Activated CD4-positive, alpha-beta T cell treated with anti-CD3 and anti-CD28 coated beads, Interleukin-2, amount 10 ng/mL, durations not matched to agents 7 days and 5 days (primary cell): ENCODE measurements at regions not wholly inside any gene's neighbourhood (a gene's known extent, or its start where the extent isn't known, plus 50 kb on each side); places are given as distances from the start of the nearest gene placed in this dataset.

Experiments used
- CTCF ChIA-PET: fragments of 350-600 bp; sonication (Branson Sonifier 250); formaldehyde crosslinking; loops from one replicate; lab custom pipeline; 2021; ENCODE audit warnings: antibody characterized with exemption; lab: Charles Lee
- POLR2A ChIA-PET: fragments of 350-600 bp; sonication (Branson Sonifier 250); formaldehyde crosslinking; loops from one replicate; lab custom pipeline; 2021; ENCODE audit warnings: antibody characterized with exemption; lab: Charles Lee
- DNase-seq: peaks from one replicate; pipeline ENCODE4 v3.0.0-alpha.2; 2020
- H3K27ac Mint-ChIP-seq: one replicate; pipeline ENCODE4 v1.8.0; 2021; ENCODE audit warnings: mild to moderate bottlenecking, moderate library complexity, mixed read lengths
- H3K27me3 Mint-ChIP-seq: one replicate; pipeline ENCODE4 v1.8.0; 2021; ENCODE audit warnings: mixed read lengths
- H3K36me3 Mint-ChIP-seq: one replicate; pipeline ENCODE4 v1.8.0; 2021; ENCODE audit warnings: low read depth, mixed read lengths
- H3K4me1 Mint-ChIP-seq: one replicate; pipeline ENCODE4 v1.8.0; 2021; ENCODE audit warnings: mixed read lengths
- H3K4me3 Mint-ChIP-seq: one replicate; pipeline ENCODE4 v1.8.0; 2021; ENCODE audit warnings: mild to moderate bottlenecking, moderate library complexity, mixed read lengths
- H3K9me3 Mint-ChIP-seq: one replicate; pipeline ENCODE4 v1.8.0; 2021; ENCODE audit warnings: mixed read lengths

DNA sequence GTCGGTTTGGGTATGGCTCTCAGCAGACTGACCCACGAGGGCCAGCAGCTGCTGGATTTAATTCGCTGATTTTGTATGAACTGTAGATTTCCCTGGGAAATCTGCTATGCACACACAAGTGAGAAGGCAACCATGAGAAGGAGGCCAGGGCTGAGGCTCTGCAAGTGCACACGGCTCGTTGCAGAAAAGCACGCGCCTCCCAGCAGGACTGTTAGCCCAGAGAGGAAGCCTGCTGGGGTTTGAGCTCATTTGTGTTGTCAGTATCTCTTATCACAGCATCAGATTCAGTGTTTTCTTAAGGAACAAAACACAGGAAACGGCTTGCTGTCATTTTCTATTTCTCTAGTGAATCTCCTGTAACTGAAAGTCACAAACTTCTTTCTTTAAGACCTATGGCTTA lies 296.2 kb upstream of the FAT1 start:
- Mint-ChIP-seq H3K27me3 (no peaks in the 10 kb centered on the region), H3K4me3 (no peak overlapping the region), H3K27ac (no peak overlapping the region), H3K4me1 (no peaks in the 10 kb centered on the region), H3K36me3 (no peaks in the 10 kb centered on the region), H3K9me3 (peaks cover 14% of the 10 kb centered on the region)
- CTCF ChIA-PET = no interaction called here
- no peak for DNase-seq
- POLR2A ChIA-PET = no interaction called here

GRCh38 chr4:187020676-187021075 lies 297.0 kb upstream of the FAT1 start:
- Mint-ChIP-seq H3K9me3 (peaks cover 14% of the 10 kb centered on the region), H3K4me1 (no peaks in the 10 kb centered on the region), H3K27ac (no peak overlapping the region), H3K4me3 (no peak overlapping the region), H3K36me3 (no peaks in the 10 kb centered on the region), H3K27me3 (no peaks in the 10 kb centered on the region)
- CTCF ChIA-PET = no interaction called here
- POLR2A ChIA-PET = no interaction called here
- no peak for DNase-seq

DNA sequence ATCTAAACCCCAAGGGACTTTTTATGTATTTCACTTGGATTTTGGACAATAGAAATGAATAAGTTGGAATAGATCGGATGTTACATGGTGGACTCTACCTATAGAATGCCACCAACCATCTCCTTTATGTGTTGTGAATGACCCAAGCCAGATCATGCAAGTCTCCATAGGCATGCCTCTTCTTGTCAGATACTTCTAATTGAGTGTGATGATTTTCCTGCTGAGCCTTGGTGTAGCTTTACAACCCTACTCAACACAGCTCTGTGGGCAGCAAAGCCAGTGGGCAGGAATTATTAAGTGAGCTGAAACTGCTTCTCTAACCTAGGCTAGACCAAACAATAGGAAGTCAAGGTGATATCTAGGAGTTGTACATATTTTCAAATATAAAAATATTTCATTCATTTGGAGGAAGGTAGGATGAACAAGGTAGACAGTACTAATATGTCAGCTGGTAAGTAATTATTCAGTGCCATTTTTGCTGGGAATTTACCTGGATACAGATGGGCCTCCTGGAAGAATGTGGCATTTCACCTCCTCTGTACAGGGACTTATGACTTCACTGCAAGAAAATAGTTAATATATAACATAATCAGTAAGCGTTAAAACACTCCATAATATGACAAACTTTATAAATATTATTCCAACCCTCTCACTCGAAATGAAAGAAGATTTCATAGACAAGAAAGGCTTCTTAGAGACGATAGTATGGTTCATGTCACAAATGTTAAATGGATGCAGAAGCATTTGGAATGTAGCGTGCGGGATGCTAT lies 298.0 kb upstream of the FAT1 start:
- no peaks in the 10 kb centered on the region for H3K4me1 Mint-ChIP-seq
- no peak overlapping the region for H3K4me3 Mint-ChIP-seq
- H3K36me3 Mint-ChIP-seq = no peaks in the 10 kb centered on the region
- ChIA-PET POLR2A (no interaction called here), CTCF (no interaction called here)
- no peak for DNase-seq
- no peak overlapping the region for H3K27ac Mint-ChIP-seq
- H3K9me3 Mint-ChIP-seq = peaks cover 19% of the 10 kb centered on the region
- no peaks in the 10 kb centered on the region for H3K27me3 Mint-ChIP-seq

- Mint-ChIP-seq H3K36me3 (no peaks in the 10 kb centered on the region), H3K4me3 (no peak overlapping the region)
- no peak for DNase-seq
Measured at GRCh38 chr4:187027272-187027671, 303.6 kb upstream of the FAT1 start.

DNA sequence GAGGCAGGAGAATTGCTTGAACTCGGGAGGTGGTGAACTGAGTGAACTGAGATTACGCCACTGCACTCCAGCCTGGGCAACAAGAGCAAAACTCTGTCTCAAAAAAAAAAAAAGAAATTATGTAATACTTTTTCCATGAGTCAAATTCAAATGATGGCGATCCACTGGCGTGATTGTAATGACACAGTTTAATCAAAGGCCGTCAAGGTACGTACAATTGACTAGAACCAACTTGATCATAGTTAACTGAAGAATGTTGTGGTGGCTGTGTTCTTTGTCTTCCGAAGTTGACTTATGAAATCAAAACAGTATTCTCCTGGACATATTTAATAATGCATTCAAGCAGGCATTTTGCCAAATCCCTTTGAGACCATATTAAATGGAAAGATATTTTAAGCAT lies 318.6 kb upstream of the FAT1 start:
- H3K27ac Mint-ChIP-seq = no peak overlapping the region
- no peak for DNase-seq
- no peak overlapping the region for H3K4me3 Mint-ChIP-seq
- no peaks in the 10 kb centered on the region for H3K36me3 Mint-ChIP-seq
- peaks cover 17% of the 10 kb centered on the region for H3K9me3 Mint-ChIP-seq
- H3K27me3 Mint-ChIP-seq = no peaks in the 10 kb centered on the region
- CTCF ChIA-PET = no interaction called here
- H3K4me1 Mint-ChIP-seq = no peaks in the 10 kb centered on the region
- POLR2A ChIA-PET = no interaction called here

More at GRCh38 chr4:187027272-187027671, 303.6 kb upstream of the FAT1 start:
- Mint-ChIP-seq H3K9me3 (peaks cover 22% of the 10 kb centered on the region), H3K27me3 (no peaks in the 10 kb centered on the region), H3K27ac (no peak overlapping the region), H3K4me1 (no peaks in the 10 kb centered on the region)
- CTCF ChIA-PET = no interaction called here
- POLR2A ChIA-PET = no interaction called here

GRCh38 chr4:187046471-187046870 lies 322.8 kb upstream of the FAT1 start:
- POLR2A ChIA-PET = no interaction called here
- H3K4me3 Mint-ChIP-seq = no peak overlapping the region
- no peaks in the 10 kb centered on the region for H3K27me3 Mint-ChIP-seq
- DNase-seq = no peak
- CTCF ChIA-PET = no interaction called here
- H3K27ac Mint-ChIP-seq = no peak overlapping the region
- peaks cover 7% of the 10 kb centered on the region for H3K9me3 Mint-ChIP-seq
- no peaks in the 10 kb centered on the region for H3K4me1 Mint-ChIP-seq
- no peaks in the 10 kb centered on the region for H3K36me3 Mint-ChIP-seq

DNA sequence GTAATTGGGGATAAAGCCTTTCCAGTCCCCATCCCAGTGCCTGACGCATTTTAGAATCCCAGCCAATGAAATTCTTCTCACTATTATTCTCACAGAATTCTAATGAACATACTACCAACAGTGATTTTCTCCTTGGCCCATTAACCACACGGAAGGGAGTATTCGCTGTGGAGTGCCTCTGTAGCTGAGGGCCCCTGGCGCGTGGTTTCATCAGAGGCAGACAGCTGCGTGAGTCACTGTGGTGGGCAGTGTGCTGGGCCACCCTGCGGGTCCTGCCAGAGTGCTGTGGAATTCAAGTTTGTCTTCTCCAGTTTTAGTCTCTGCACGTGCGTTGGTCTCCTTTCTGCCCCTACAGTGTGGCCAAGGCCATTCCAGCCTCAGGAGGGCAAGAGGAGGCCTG lies 335.4 kb upstream of the FAT1 start:
- DNase-seq = no peak
- Mint-ChIP-seq H3K4me1 (no peaks in the 10 kb centered on the region), H3K4me3 (no peak overlapping the region), H3K36me3 (no peaks in the 10 kb centered on the region), H3K27me3 (no peaks in the 10 kb centered on the region), H3K9me3 (peaks cover 12% of the 10 kb centered on the region), H3K27ac (no peak overlapping the region)
- CTCF ChIA-PET = no interaction called here
- POLR2A ChIA-PET = no interaction called here

DNA sequence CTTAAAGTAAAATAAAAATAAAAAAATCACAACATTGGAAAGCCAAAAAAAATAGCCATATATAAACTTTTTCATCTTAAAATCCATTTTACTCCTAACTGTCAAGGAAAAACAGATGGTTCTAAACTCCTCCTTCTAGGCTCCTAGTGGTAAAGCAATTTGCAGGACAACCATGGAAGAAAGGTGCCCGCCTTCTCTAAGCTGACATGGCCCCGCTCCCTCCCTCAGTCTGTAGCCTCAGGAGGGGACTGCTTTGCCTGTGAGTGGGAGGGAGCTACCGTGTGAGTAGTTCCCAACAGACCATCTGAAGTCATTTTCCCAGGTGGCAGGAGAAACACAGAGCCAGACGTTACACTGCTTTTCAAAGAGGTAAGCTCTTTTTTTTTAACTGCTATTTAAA lies 336.2 kb upstream of the FAT1 start:
- H3K4me1 Mint-ChIP-seq = no peaks in the 10 kb centered on the region
- no peaks in the 10 kb centered on the region for H3K36me3 Mint-ChIP-seq
- no peak overlapping the region for H3K4me3 Mint-ChIP-seq
- no peak overlapping the region for H3K27ac Mint-ChIP-seq
- H3K27me3 Mint-ChIP-seq = no peaks in the 10 kb centered on the region
- peaks cover 12% of the 10 kb centered on the region for H3K9me3 Mint-ChIP-seq
- no peak for DNase-seq
- CTCF ChIA-PET = no interaction called here
- POLR2A ChIA-PET = no interaction called here

DNA sequence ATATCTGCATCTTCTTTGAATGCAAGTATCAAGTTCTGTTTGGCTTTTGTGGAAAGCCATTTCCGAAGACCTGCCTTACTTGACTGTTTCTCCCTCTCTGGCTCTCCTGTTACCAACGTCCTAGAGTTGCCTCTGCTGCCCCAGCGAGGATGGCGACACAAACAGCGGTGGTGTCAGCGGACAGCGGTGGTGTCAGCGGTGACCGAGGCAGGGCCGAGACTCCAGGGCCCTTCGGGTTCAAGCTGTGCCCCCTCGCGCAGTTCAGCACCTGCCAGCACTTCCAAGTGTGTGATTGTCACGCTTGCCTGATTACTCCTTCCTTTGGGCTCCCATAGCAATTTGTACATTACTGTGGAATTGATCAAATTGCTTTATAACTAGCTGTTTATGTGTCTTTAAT lies 336.9 kb upstream of the FAT1 start:
- no peaks in the 10 kb centered on the region for H3K27me3 Mint-ChIP-seq
- DNase-seq = no peak
- H3K9me3 Mint-ChIP-seq = peaks cover 12% of the 10 kb centered on the region
- H3K36me3 Mint-ChIP-seq = no peaks in the 10 kb centered on the region
- H3K27ac Mint-ChIP-seq = no peak overlapping the region
- ChIA-PET POLR2A (no interaction called here), CTCF (no interaction called here)
- H3K4me1 Mint-ChIP-seq = no peaks in the 10 kb centered on the region
- no peak overlapping the region for H3K4me3 Mint-ChIP-seq

GRCh38 chr4:187063251-187063650 lies 339.6 kb upstream of the FAT1 start:
- no peaks in the 10 kb centered on the region for H3K36me3 Mint-ChIP-seq
- no peak overlapping the region for H3K4me3 Mint-ChIP-seq
- H3K27me3 Mint-ChIP-seq = no peaks in the 10 kb centered on the region
- peaks cover 11% of the 10 kb centered on the region for H3K9me3 Mint-ChIP-seq
- ChIA-PET CTCF (no interaction called here), POLR2A (no interaction called here)
- DNase-seq = no peak
- no peak overlapping the region for H3K27ac Mint-ChIP-seq
- no peaks in the 10 kb centered on the region for H3K4me1 Mint-ChIP-seq

GRCh38 chr4:187064033-187064432 lies 340.4 kb upstream of the FAT1 start:
- no peaks in the 10 kb centered on the region for H3K27me3 Mint-ChIP-seq

GRCh38 chr4:187065396-187065795 lies 341.7 kb upstream of the FAT1 start:
- ChIA-PET POLR2A (no interaction called here), CTCF (no interaction called here)
- Mint-ChIP-seq H3K9me3 (peaks cover 12% of the 10 kb centered on the region), H3K4me1 (no peaks in the 10 kb centered on the region), H3K4me3 (no peak overlapping the region), H3K36me3 (no peaks in the 10 kb centered on the region), H3K27ac (no peak overlapping the region), H3K27me3 (no peaks in the 10 kb centered on the region)
- DNase-seq = no peak

More at GRCh38 chr4:187064033-187064432, 340.4 kb upstream of the FAT1 start:
- DNase-seq = no peak
- POLR2A ChIA-PET = no interaction called here
- CTCF ChIA-PET = no interaction called here
- H3K27ac Mint-ChIP-seq = no peak overlapping the region
- peaks cover 14% of the 10 kb centered on the region for H3K9me3 Mint-ChIP-seq
- no peaks in the 10 kb centered on the region for H3K36me3 Mint-ChIP-seq
- no peaks in the 10 kb centered on the region for H3K4me1 Mint-ChIP-seq
- no peak overlapping the region for H3K4me3 Mint-ChIP-seq

- CTCF ChIA-PET = no interaction called here
- no peaks in the 10 kb centered on the region for H3K27me3 Mint-ChIP-seq
- H3K27ac Mint-ChIP-seq = no peak overlapping the region
- DNase-seq = no peak
- peaks cover 11% of the 10 kb centered on the region for H3K9me3 Mint-ChIP-seq
- no peak overlapping the region for H3K4me3 Mint-ChIP-seq
- H3K4me1 Mint-ChIP-seq = no peaks in the 10 kb centered on the region
- POLR2A ChIA-PET = no interaction called here
- no peaks in the 10 kb centered on the region for H3K36me3 Mint-ChIP-seq
Measured at GRCh38 chr4:187065806-187066205, 342.1 kb upstream of the FAT1 start.

- Mint-ChIP-seq H3K27ac (no peak overlapping the region), H3K27me3 (no peaks in the 10 kb centered on the region), H3K36me3 (no peaks in the 10 kb centered on the region), H3K4me1 (no peaks in the 10 kb centered on the region), H3K4me3 (no peak overlapping the region), H3K9me3 (peaks cover 5% of the 10 kb centered on the region)
- ChIA-PET POLR2A (no interaction called here), CTCF (no interaction called here)
- no peak for DNase-seq
Measured at GRCh38 chr4:187069398-187069797, 345.7 kb upstream of the FAT1 start.
